ENCODE measurements at regions not wholly inside any gene's neighbourhood (a gene's known extent, or its start where the extent isn't known, plus 50 kb on each side); places are given as distances from the start of the nearest gene placed in this dataset.

GRCh38 chr17:27978689-27979175, 63.7 kb upstream of the NLK start:
- TF ChIP-seq EZH2phosphoT487 (IDR thresholded peaks at IDR 0.05) (no peak), CTCF (IDR thresholded peaks at IDR 0.05) (no peak), EZH2 (IDR thresholded peaks at IDR 0.05) (no peak)
